Small intestine (tissue), 7 donors: ENCODE measurements at regions not wholly inside any gene's neighbourhood (a gene's known extent, or its start where the extent isn't known, plus 50 kb on each side); places are given as distances from the start of the nearest gene placed in this dataset.

ENCODE experiments used
- DNase-seq, 2 donors: peaks; one replicate each; pipeline versions ENCODE4 v3.0.0 to v3.0.0-alpha.2; 2013
- FAIRE-seq: peaks from 2 replicates; lab custom pipeline; 2012; peaks lifted over from hg19 to GRCh38; lab: Jason Lieb, UNC
- H3K27ac ChIP-seq, 3 donors: one replicate each; pipeline ENCODE4 v1.5.1; 2013; ENCODE audit warnings: low read length in 2 of 3, mild to moderate bottlenecking in 2 of 3, control low read depth in 1 of 3, inconsistent platforms in 1 of 3, low read depth in 1 of 3, moderate library complexity in 1 of 3
- H3K27me3 ChIP-seq, 3 donors: one replicate each; pipeline ENCODE4 v1.6.1; 2013; ENCODE audit warnings: low read length in 3 of 3, inconsistent platforms in 1 of 3; ENCODE audit not compliant: control insufficient read depth in 3 of 3, insufficient read depth in 3 of 3
- H3K36me3 ChIP-seq, 3 donors: one replicate each; pipeline ENCODE4 v1.6.1; 2013; ENCODE audit warnings: low read length in 3 of 3, inconsistent platforms in 1 of 3, low read depth in 1 of 3, mild to moderate bottlenecking in 1 of 3, moderate library complexity in 1 of 3; ENCODE audit not compliant: control insufficient read depth in 3 of 3, insufficient read depth in 2 of 3
- H3K4me1 ChIP-seq, 3 donors: one replicate each; pipeline ENCODE4 v1.6.1; 2013; ENCODE audit warnings: low read length in 2 of 3, inconsistent platforms in 1 of 3, low read depth in 1 of 3, mild to moderate bottlenecking in 1 of 3, moderate library complexity in 1 of 3; ENCODE audit not compliant: control insufficient read depth in 3 of 3, insufficient read depth in 2 of 3
- H3K4me3 ChIP-seq, 3 donors: one replicate each; pipeline ENCODE4 v1.5.1; 2013; ENCODE audit warnings: low read length in 3 of 3, control low read depth in 1 of 3, inconsistent platforms in 1 of 3, low read depth in 1 of 3, mild to moderate bottlenecking in 1 of 3, moderate library complexity in 1 of 3
- H3K9me3 ChIP-seq, 2 donors: one replicate each; pipeline ENCODE4 v1.6.1; 2013; ENCODE audit warnings: low read depth in 1 of 2, low read length in 1 of 2; ENCODE audit not compliant: control insufficient read depth in 2 of 2, insufficient read depth in 1 of 2
- WGBS, 3 donors: extraction: QIAGEN DNeasy Blood & Tissue Kit; methylation state at CpG; one replicate each; pipeline ENCODE4 v1.1.7; 2013; 5-methylcytosine and 5-hydroxymethylcytosine counted together
- donor health status: healthy with polysubstance abuse.
- donor health status: control.
- donor health status: control.
- donor health status: Bipolar disorder and iron deficiency.
- donor health status: healthy.

DNA sequence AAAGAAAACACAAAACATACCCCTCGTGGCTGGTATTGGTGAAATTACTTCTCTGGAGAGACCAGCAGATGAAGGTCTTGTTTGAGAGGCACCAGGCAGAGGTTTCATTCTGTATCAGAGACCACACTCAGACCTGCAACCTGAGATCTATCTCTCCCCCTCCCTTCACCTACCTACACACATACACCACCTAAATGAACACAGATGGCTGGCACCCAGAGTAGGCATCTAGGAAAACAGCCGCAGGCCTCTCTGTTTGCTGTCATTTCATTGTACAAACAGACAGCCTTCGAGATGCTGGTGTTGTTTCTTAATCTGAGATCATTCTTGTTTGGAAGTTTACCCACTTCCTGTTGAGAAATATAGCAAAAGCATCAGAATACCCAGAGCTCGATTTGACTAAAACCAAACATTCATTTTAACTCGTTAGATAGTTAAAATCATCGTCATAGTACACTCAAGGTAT is 173.9 kb upstream of the SLC25A13 start:
- no peak for DNase-seq
- Histone ChIP-seq H3K4me1 (no peaks in the 10 kb centered on the region), H3K36me3 (no peaks in the 10 kb centered on the region), H3K27ac (no peak overlapping the region), H3K9me3 (no peaks in the 10 kb centered on the region), H3K27me3 (no peaks in the 10 kb centered on the region), H3K4me3 (no peak overlapping the region)
- no peak for FAIRE-seq
- WGBS, 3 donors: 36 to 57% (median 42%) methylated on average over 6 of the region's 6 CpGs

DNA sequence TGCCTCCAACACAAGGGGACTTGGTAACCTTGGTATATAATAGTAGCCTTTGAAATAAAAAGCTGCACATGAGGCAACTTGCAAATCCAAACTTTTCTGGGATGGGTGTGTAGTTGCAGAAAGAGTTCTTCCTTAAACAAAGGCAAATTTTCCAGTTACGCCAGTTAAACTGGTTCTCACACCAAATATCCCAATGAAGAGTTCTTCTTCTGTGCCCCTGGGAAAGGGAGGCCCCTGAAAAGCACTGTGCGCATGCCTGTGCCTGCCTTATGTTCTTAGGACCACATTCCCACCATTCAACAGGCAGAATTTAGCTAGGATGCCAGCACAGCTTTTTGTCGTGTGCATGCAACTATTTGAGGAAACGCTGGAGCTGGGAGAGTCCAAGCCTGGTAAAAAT is 164.8 kb upstream of the SLC25A13 start:
- H3K4me3 ChIP-seq: no peak overlapping the region
- H3K27ac ChIP-seq: no peak overlapping the region
- no peak for FAIRE-seq
- H3K9me3 ChIP-seq: no peaks in the 10 kb centered on the region
- no peaks in the 10 kb centered on the region for H3K27me3 ChIP-seq
- H3K36me3 ChIP-seq: no peaks in the 10 kb centered on the region
- no peaks in the 10 kb centered on the region for H3K4me1 ChIP-seq
- DNase-seq: no peak
- WGBS, 3 donors: 86 to 90% (median 89%) methylated on average over 4 of the region's 4 CpGs

DNA sequence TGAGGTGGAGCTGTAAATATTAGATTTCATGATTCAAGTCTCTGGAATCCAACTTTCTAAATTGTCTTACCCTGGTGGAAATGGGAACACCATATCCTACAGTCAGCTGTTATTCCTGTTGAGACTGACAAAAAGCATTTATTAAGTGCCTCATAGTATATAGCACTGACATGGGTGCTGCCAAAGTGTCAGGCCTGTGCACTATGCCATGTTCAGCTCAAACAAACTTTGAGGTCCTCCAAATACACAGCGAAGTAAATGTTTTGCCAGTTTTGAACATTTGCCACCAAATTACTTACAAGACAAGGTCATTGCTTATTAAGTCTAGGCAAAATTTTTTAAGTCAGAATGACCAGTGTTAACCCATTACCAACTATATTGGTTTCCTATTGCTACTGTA is 162.9 kb upstream of the SLC25A13 start:
- 90 to 97% (median 95%) methylated on average over 1 of the region's 1 CpG for WGBS, 3 donors
- no peak for FAIRE-seq

DNA sequence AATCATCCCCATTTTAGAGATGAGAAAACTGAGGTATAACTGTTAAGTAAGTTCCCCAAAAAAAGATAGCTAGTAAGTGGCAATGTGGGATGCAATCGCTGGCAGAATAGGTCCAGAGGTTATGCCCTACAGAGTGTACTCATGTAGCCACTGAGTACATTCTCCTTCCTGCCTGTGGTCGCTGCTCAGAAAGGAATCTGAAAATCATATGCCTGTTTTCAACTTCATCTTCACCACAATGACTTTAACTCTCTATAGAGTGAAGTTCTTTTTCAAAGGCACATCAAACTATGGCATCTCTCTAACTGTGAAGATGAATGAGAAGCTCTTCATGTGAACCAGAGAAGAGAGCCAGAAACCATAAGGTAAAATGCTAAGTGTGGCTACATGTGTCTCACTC is 162.2 kb upstream of the SLC25A13 start:
- Histone ChIP-seq H3K27ac (no peak overlapping the region), H3K36me3 (no peaks in the 10 kb centered on the region), H3K27me3 (no peaks in the 10 kb centered on the region), H3K9me3 (no peaks in the 10 kb centered on the region), H3K4me1 (no peaks in the 10 kb centered on the region), H3K4me3 (no peak overlapping the region)
- FAIRE-seq (no peak), DNase-seq (no peak)
- WGBS, 3 donors: 69 to 87% (median 86%) methylated on average over 2 of the region's 2 CpGs

More for the DNA sequence above, 162.9 kb upstream of the SLC25A13 start:
- Histone ChIP-seq H3K9me3 (no peaks in the 10 kb centered on the region), H3K4me3 (no peak overlapping the region), H3K36me3 (no peaks in the 10 kb centered on the region), H3K27ac (no peak overlapping the region), H3K27me3 (no peaks in the 10 kb centered on the region), H3K4me1 (no peaks in the 10 kb centered on the region)
- DNase-seq: no peak

DNA sequence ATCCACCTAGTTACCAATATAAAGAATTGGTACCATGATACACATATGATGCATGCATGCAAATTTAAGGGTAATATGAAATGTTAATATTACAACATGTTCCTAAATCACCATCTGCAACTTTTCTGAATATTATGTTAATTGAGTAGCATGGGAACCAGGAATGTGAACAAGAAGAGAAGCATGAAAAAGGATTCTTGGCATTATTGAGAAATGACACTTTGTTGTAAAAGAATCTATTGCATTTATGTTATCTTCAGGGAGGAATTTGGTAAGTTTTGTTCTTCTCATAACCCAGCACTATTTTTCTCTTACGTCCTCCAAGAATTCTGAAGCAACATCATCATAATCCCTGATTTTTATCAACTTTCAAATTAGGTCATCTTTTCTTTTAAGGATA is 159.9 kb upstream of the SLC25A13 start:
- no peaks in the 10 kb centered on the region for H3K9me3 ChIP-seq
- H3K27ac ChIP-seq: no peak overlapping the region
- FAIRE-seq (no peak), DNase-seq (no peak)
- no peaks in the 10 kb centered on the region for H3K36me3 ChIP-seq
- H3K4me1 ChIP-seq: no peaks in the 10 kb centered on the region
- H3K27me3 ChIP-seq: no peaks in the 10 kb centered on the region
- WGBS, 3 donors: 79 to 92% (median 86%) methylated on average over 1 of the region's 1 CpG
- H3K4me3 ChIP-seq: no peak overlapping the region

DNA sequence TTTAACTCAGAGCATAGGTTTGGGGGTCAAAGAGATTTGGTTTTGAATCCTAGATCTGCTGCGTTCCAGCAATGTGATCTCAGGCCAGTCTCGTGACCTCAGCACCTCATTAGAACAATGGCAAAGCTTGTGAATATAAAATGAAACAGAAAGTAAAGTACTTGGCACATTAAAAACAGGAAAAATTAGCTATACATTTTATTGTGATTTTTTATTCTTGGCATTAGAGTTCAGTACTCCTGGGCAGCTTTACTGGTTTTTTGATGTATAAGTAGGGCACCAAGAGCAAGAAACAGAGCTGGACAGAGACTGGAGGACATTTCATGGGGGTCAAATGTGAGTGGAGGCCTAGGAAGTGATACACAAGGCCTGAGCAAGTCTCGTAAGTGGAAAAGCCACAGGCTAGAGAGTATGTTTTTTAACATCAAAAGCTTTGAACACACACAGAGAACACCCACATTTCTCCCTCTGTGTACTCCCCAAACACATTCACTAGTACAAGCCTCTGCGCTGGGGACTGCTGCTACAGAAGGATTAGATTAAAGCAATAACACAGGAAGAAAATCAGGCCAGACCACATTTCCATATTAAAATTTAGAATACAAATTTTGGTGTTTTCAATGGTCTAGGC is 157.2 kb upstream of the SLC25A13 start:
- Histone ChIP-seq H3K4me1 (no peaks in the 10 kb centered on the region), H3K36me3 (no peaks in the 10 kb centered on the region), H3K27ac (no peak overlapping the region), H3K9me3 (no peaks in the 10 kb centered on the region), H3K4me3 (no peak overlapping the region), H3K27me3 (no peaks in the 10 kb centered on the region)
- 58 to 64% (median 58%) methylated on average over 4 of the region's 4 CpGs for WGBS, 3 donors
- FAIRE-seq (no peak), DNase-seq (peak in 1 of 2 donors; percentile 20)

DNA sequence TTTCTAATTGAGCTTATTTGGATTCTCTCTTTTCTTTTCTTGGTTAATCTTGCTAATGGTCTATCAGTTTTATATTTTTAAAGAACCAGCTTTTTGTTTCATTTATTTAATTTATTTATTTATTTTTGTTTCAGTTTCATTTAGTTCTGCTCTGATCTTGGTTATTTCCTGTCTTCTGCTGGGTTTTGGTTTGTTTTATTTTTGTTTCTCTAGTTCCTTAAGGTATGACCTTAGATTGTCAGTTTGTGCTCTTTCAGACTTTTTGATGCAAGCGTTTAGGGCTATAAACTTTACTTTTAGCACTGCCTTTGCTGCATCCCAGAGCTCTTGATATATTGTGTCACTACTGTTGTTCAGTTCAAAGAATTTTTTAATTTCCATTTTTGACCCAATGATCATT is 149.7 kb upstream of the SLC25A13 start:
- no peak for DNase-seq
- FAIRE-seq: no peak
- Histone ChIP-seq H3K36me3 (no peaks in the 10 kb centered on the region), H3K9me3 (no peaks in the 10 kb centered on the region), H3K27me3 (no peaks in the 10 kb centered on the region), H3K27ac (no peak overlapping the region), H3K4me1 (no peaks in the 10 kb centered on the region), H3K4me3 (no peak overlapping the region)
- WGBS, 3 donors: 44 to 93% (median 73%) methylated on average over 1 of the region's 1 CpG

DNA sequence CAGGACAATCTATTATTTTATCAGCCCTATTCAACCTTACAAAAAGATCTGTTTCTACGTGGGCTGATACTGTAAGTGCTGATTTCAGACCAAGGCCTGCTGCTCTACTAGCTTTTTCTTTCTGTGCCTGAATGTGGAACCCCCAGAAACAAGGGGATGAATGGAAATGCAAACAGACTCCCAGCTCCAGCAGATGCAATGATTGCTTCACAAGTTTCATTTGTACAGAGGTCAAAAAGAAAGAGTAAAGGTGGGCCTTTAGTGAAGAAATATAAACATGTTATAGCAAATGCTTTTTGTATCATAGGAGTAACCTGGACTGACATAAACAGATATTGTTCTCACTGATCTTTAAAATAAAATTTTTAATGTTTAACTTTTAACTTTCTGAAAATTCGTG is 130.2 kb upstream of the SLC25A13 start:
- Histone ChIP-seq H3K4me3 (no peak overlapping the region), H3K9me3 (no peaks in the 10 kb centered on the region), H3K27me3 (no peaks in the 10 kb centered on the region), H3K4me1 (no peaks in the 10 kb centered on the region), H3K27ac (no peak overlapping the region), H3K36me3 (no peaks in the 10 kb centered on the region)
- DNase-seq (no peak), FAIRE-seq (no peak)
- WGBS, 3 donors: 69 to 81% (median 72%) methylated on average over 2 of the region's 2 CpGs

DNA sequence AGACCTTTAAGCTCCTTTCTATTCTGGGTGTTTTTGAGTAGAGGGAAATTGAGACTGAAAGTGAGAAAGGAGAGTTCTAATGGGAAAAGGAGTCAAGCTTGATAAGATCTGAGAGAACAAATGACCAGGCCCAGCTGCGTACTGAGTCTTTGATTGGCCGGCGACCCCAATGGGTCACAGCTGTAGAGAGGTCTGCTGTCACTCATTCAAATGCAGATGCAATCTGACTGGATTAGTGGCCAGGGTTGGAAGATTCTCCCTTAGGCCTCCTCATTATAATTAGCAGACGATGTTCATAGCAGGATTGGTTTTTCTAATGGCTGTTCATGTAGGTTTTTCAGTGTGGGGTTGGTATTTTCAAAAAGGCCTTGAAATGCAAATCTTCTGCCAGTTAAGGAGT is 127.2 kb upstream of the SLC25A13 start:
- Histone ChIP-seq H3K27ac (no peak overlapping the region), H3K9me3 (no peaks in the 10 kb centered on the region), H3K27me3 (no peaks in the 10 kb centered on the region), H3K36me3 (no peaks in the 10 kb centered on the region), H3K4me3 (no peak overlapping the region), H3K4me1 (no peaks in the 10 kb centered on the region)
- DNase-seq (no peak), FAIRE-seq (no peak)
- 74 to 88% (median 76%) methylated on average over 4 of the region's 4 CpGs for WGBS, 3 donors
